ENCODE measurements at regions not wholly inside any gene's neighbourhood (a gene's known extent, or its start where the extent isn't known, plus 50 kb on each side); places are given as distances from the start of the nearest gene placed in this dataset.

- no peaks in the 10 kb centered on the region for H3K27me3 ChIP-seq
- no peaks in the 10 kb centered on the region for H3K36me3 ChIP-seq
- H3K27ac ChIP-seq, result no peak overlapping the region
- no peak for DNase-seq (ENCODE audit: low spot score)
- H3K9me3 ChIP-seq, result no peaks in the 10 kb centered on the region
- H3K4me1 ChIP-seq, result peaks cover 0 to 6% of the 10 kb centered on the region in 2 donors
- no peak overlapping the region for H3K4me3 ChIP-seq
- TF ChIP-seq, protein P1, sequence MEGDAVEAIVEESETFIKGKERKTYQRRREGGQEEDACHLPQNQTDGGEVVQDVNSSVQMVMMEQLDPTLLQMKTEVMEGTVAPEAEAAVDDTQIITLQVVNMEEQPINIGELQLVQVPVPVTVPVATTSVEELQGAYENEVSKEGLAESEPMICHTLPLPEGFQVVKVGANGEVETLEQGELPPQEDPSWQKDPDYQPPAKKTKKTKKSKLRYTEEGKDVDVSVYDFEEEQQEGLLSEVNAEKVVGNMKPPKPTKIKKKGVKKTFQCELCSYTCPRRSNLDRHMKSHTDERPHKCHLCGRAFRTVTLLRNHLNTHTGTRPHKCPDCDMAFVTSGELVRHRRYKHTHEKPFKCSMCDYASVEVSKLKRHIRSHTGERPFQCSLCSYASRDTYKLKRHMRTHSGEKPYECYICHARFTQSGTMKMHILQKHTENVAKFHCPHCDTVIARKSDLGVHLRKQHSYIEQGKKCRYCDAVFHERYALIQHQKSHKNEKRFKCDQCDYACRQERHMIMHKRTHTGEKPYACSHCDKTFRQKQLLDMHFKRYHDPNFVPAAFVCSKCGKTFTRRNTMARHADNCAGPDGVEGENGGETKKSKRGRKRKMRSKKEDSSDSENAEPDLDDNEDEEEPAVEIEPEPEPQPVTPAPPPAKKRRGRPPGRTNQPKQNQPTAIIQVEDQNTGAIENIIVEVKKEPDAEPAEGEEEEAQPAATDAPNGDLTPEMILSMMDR (IDR thresholded peaks at IDR 0.05), result no peak
Observed at GRCh38 chr6:14350210-14350609, 232.6 kb downstream of the CD83 start.

GRCh38 chr6:14353281-14353680 lies 235.7 kb downstream of the CD83 start:
- no peak for DNase-seq (ENCODE audit: low spot score)
- Histone ChIP-seq H3K4me1 (peaks cover 0 to 7% of the 10 kb centered on the region in 2 donors), H3K9me3 (no peaks in the 10 kb centered on the region), H3K36me3 (no peaks in the 10 kb centered on the region), H3K4me3 (no peak overlapping the region), H3K27ac (no peak overlapping the region), H3K27me3 (no peaks in the 10 kb centered on the region)
- TF ChIP-seq, protein P1 (IDR thresholded peaks at IDR 0.05), result no peak

GRCh38 chr6:14353798-14354197 lies 236.2 kb downstream of the CD83 start:
- Histone ChIP-seq H3K4me1 (peaks cover 0 to 7% of the 10 kb centered on the region in 2 donors), H3K36me3 (no peaks in the 10 kb centered on the region), H3K4me3 (no peak overlapping the region), H3K27ac (no peak overlapping the region), H3K9me3 (no peaks in the 10 kb centered on the region), H3K27me3 (no peaks in the 10 kb centered on the region)
- DNase-seq (ENCODE audit: low spot score), result no peak
- TF ChIP-seq, protein P1 (IDR thresholded peaks at IDR 0.05), result no peak

DNA sequence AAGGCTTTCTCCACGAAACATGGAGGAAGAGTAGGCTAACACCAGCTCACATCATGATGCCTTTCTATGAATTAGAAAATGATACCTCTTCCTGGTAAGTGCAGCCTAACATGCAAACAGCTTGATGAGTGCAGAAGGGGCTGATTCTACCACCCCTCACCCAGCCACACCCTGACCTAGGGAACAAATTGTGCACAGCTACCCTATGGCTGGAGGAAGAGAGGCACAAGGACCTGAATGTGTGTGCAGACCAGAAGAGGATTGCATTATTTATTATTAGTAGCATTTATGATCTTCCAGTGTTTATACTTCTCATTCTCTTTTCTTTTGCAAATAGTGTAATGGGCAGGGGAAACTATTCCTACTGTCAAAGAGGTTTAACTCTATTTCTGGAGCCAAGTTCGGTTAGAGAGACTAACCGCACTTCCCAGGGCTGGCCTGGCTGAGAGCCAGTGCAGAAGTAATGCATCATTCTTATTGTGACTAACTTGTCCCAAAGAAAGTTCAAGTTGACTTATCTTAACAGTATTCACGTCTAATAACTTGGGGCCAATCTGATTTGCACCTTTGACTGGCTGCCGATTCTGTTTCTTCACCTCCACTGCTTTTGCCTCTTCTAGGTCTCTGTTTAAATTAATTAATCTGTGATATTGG lies 237.5 kb downstream of the CD83 start:
- no peak overlapping the region for H3K27ac ChIP-seq
- no peak overlapping the region for H3K4me3 ChIP-seq
- no peaks in the 10 kb centered on the region for H3K9me3 ChIP-seq
- DNase-seq (ENCODE audit: low spot score), result no peak
- TF ChIP-seq, protein P1 (IDR thresholded peaks at IDR 0.05), result no peak
- H3K36me3 ChIP-seq, result no peaks in the 10 kb centered on the region
- H3K4me1 ChIP-seq, result peaks cover 0 to 8% of the 10 kb centered on the region in 2 donors
- no peaks in the 10 kb centered on the region for H3K27me3 ChIP-seq

GRCh38 chr6:14359438-14359837 lies 241.9 kb downstream of the CD83 start:
- H3K4me3 ChIP-seq, result no peak overlapping the region
- H3K27ac ChIP-seq, result peak overlapping the region in 1 of 2 donors; percentile 89
- no peaks in the 10 kb centered on the region for H3K27me3 ChIP-seq
- no peak for DNase-seq (ENCODE audit: low spot score)
- peaks cover 0 to 34% of the 10 kb centered on the region in 2 donors for H3K4me1 ChIP-seq
- no peaks in the 10 kb centered on the region for H3K9me3 ChIP-seq
- TF ChIP-seq, protein P1 (IDR thresholded peaks at IDR 0.05), result no peak
- no peaks in the 10 kb centered on the region for H3K36me3 ChIP-seq

DNA sequence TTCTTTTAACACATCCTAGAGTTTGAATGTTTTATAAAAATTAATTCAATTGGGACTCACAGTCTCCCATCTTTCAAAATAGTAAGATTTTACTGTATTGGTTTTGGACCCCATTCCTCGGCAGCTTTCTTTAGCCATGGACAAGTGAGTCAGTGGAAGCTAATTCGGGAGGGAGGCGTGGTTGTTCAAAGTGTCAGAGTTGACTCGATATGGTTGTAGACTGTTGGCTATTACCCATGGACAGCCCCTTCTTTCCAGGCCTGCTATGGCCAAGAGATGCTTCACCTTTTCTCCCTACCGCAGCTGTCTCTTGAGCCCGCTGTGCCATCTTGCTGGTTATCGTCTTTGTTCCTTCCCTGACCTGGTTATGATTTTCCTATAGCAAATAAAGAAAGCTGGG lies 243.0 kb downstream of the CD83 start:
- DNase-seq (ENCODE audit: low spot score), result peak; percentile 63
- Histone ChIP-seq H3K27ac (peak overlapping the region; percentile 62 to 89), H3K4me1 (peaks cover 0 to 33% of the 10 kb centered on the region in 2 donors), H3K4me3 (peak overlapping the region; percentile 20 to 26), H3K27me3 (no peaks in the 10 kb centered on the region), H3K36me3 (no peaks in the 10 kb centered on the region), H3K9me3 (no peaks in the 10 kb centered on the region)
- TF ChIP-seq, protein P1 (IDR thresholded peaks at IDR 0.05), result no peak

All from right atrium auricular region (tissue), 2 donors.